ACHN (cell line): ENCODE measurements at regions not wholly inside any gene's neighbourhood (a gene's known extent, or its start where the extent isn't known, plus 50 kb on each side); places are given as distances from the start of the nearest gene placed in this dataset.
"Not testable (repeated sequence)": the region's sequence is repeated elsewhere in the genome, so short reads cannot be mapped to it uniquely, and the experiment has no call there.

Source experiments
- DNase-seq: peaks from one replicate; pipeline ENCODE4 v3.0.0-alpha.2; 2015
- in situ Hi-C: cut with HindIII; loops from 2 replicates; pipeline ENCODE4 v1.10.0; 2017; ENCODE audit warnings: low sequenced_read_pairs, low pct_ligation_motif_present, low pct_unique_long_range_greater_than_20kb

- in situ Hi-C loops, DNase-seq: not testable (repeated sequence)
Observed at GRCh38 chr12:131632652-131633023, 78.3 kb upstream of the SFSWAP start.

- DNase-seq, in situ Hi-C loops: not testable (repeated sequence)
Observed at GRCh38 chr12:131633610-131634009, 77.3 kb upstream of the SFSWAP start.

GRCh38 chr12:131634037-131634436 lies 76.9 kb upstream of the SFSWAP start:
- DNase-seq = no peak
- in situ Hi-C loops = no loop called here

GRCh38 chr12:131635012-131635411 lies 75.9 kb upstream of the SFSWAP start:
- DNase-seq, in situ Hi-C loops: not testable (repeated sequence)

- DNase-seq = no peak
- in situ Hi-C loops = no loop called here
Observed at GRCh38 chr12:131635491-131636122, 75.3 kb upstream of the SFSWAP start.

- in situ Hi-C loops = no loop called here
- DNase-seq = no peak
Observed at GRCh38 chr12:131636266-131636665, 74.6 kb upstream of the SFSWAP start.

GRCh38 chr12:131636940-131637750 lies 73.7 kb upstream of the SFSWAP start:
- no peak for DNase-seq
- in situ Hi-C loops = no loop called here

GRCh38 chr12:131637986-131638385 lies 72.9 kb upstream of the SFSWAP start:
- in situ Hi-C loops = no loop called here
- no peak for DNase-seq

GRCh38 chr12:131639270-131639940 lies 71.5 kb upstream of the SFSWAP start:
- DNase-seq = no peak
- in situ Hi-C loops = no loop called here

GRCh38 chr12:131640525-131640924 lies 70.4 kb upstream of the SFSWAP start:
- DNase-seq = no peak
- in situ Hi-C loops = no loop called here

- no peak for DNase-seq
- in situ Hi-C loops = no loop called here
Observed at GRCh38 chr12:131641315-131641714, 69.6 kb upstream of the SFSWAP start.

- no peak for DNase-seq
- in situ Hi-C loops = no loop called here
Observed at GRCh38 chr12:131642101-131642540, 68.8 kb upstream of the SFSWAP start.

GRCh38 chr12:131642771-131643170 lies 68.1 kb upstream of the SFSWAP start:
- DNase-seq = no peak
- in situ Hi-C loops = no loop called here

GRCh38 chr12:131643631-131644452 lies 67.0 kb upstream of the SFSWAP start:
- DNase-seq = no peak
- in situ Hi-C loops = no loop called here

- in situ Hi-C loops = no loop called here
- no peak for DNase-seq
Observed at GRCh38 chr12:131644481-131644880, 66.4 kb upstream of the SFSWAP start.

GRCh38 chr12:131644917-131645316 lies 66.0 kb upstream of the SFSWAP start:
- DNase-seq, in situ Hi-C loops: not testable (repeated sequence)

- DNase-seq, in situ Hi-C loops: not testable (repeated sequence)
Observed at GRCh38 chr12:131645557-131645956, 65.3 kb upstream of the SFSWAP start.

- DNase-seq, in situ Hi-C loops: not testable (repeated sequence)
Observed at GRCh38 chr12:131646444-131646843, 64.4 kb upstream of the SFSWAP start.

GRCh38 chr12:131647667-131648066 lies 63.2 kb upstream of the SFSWAP start:
- in situ Hi-C loops = no loop called here
- no peak for DNase-seq
